IMR-90 (cell line): ENCODE measurements at regions not wholly inside any gene's neighbourhood (a gene's known extent, or its start where the extent isn't known, plus 50 kb on each side); places are given as distances from the start of the nearest gene placed in this dataset.

Experiments used
- ATAC-seq: fragments of 200-7000 bp; cut with Tn5 transposase; 2 replicates; pipeline ENCODE4 v1.9.1; 2020; ENCODE audit warnings: low read depth, mild to moderate bottlenecking, moderate library complexity
- BruUV-seq: library from RNA; stranded (reverse); fragments of 400-500 nt; replicated peaks from 2 replicates; lab custom pipeline; 2021; lab: Mats Ljungman, UMichigan
- CTCF ChIA-PET: fragments of 300-600 bp; formaldehyde crosslinking; extraction: SDS; loops from one replicate; lab custom pipeline; 2021; ENCODE audit warnings: antibody characterized with exemption; lab: Yijun Ruan, JAX
- POLR2A ChIA-PET: fragments of 300-600 bp; sonication (Branson Sonifier 250); formaldehyde crosslinking; loops from one replicate; lab custom pipeline; 2022; ENCODE audit warnings: antibody characterized with exemption; ENCODE audit not compliant: unreplicated experiment; lab: Charles Lee
- DNase-seq: peaks from one replicate; pipeline ENCODE4 v3.0.0; 2013
- H2AFZ ChIP-seq: replicated peaks from 2 replicates; pipeline ENCODE3; 2013; ENCODE audit warnings: low read length, mild to moderate bottlenecking; ENCODE audit not compliant: poor library complexity
- H2AK5ac ChIP-seq: 2 replicates; pipeline ENCODE4 v1.6.1; 2013; ENCODE audit warnings: low read depth, low read length, inconsistent platforms
- H2AK9ac ChIP-seq: replicated peaks from 2 replicates; pipeline ENCODE3; 2013; ENCODE audit warnings: mild to moderate bottlenecking, low read depth, low read length, moderate library complexity; ENCODE audit not compliant: poor library complexity
- H2BK120ac ChIP-seq: 2 replicates; pipeline ENCODE4 v1.6.1; 2013; ENCODE audit warnings: low read depth, low read length, inconsistent platforms
- H2BK15ac ChIP-seq: 3 replicates; pipeline ENCODE4 v1.6.1; 2013; ENCODE audit warnings: low read depth, low read length, inconsistent platforms
- H2BK20ac ChIP-seq: 2 replicates; pipeline ENCODE4 v1.6.1; 2013; ENCODE audit warnings: low read depth, mild to moderate bottlenecking, inconsistent platforms, low read length, moderate library complexity
- H2BK5ac ChIP-seq: 2 replicates; pipeline ENCODE4 v1.6.1; 2013; ENCODE audit warnings: mild to moderate bottlenecking, low read depth, low read length, inconsistent platforms; ENCODE audit not compliant: poor library complexity, severe bottlenecking
- H3K14ac ChIP-seq: replicated peaks from 2 replicates; pipeline ENCODE4 v1.6.1; 2013; ENCODE audit warnings: low read depth, low read length, inconsistent platforms
- H3K18ac ChIP-seq: 2 replicates; pipeline ENCODE4 v1.6.1; 2013; ENCODE audit warnings: low read depth, low read length, control low read depth
- H3K23ac ChIP-seq: 2 replicates; pipeline ENCODE4 v1.6.1; 2013; ENCODE audit warnings: low read depth, low read length, inconsistent platforms
- H3K27ac ChIP-seq: 2 replicates; pipeline ENCODE4 v1.5.1; 2013; ENCODE audit warnings: mild to moderate bottlenecking, control low read depth, low read length; ENCODE audit not compliant: insufficient read depth
- H3K27me3 ChIP-seq: 2 replicates; pipeline ENCODE4 v1.6.1; 2013; ENCODE audit warnings: low read length; ENCODE audit not compliant: control insufficient read depth, insufficient read depth
- H3K36me3 ChIP-seq: 2 replicates; pipeline ENCODE4 v1.6.1; 2013; ENCODE audit warnings: low read length, mixed read lengths; ENCODE audit not compliant: control insufficient read depth, insufficient read depth
- H3K4ac ChIP-seq: 2 replicates; pipeline ENCODE4 v1.6.1; 2013; ENCODE audit warnings: low read depth, low read length, inconsistent platforms
- H3K4me1 ChIP-seq: 2 replicates; pipeline ENCODE4 v1.6.1; 2013; ENCODE audit warnings: low read length, mixed read lengths; ENCODE audit not compliant: control insufficient read depth, insufficient read depth
- H3K4me2 ChIP-seq: 2 replicates; pipeline ENCODE4 v1.6.1; 2013; ENCODE audit warnings: low read depth, mild to moderate bottlenecking, control low read depth, low read length, moderate library complexity
- H3K4me3 ChIP-seq: 2 replicates; pipeline ENCODE4 v1.5.1; 2013; ENCODE audit warnings: low read depth, mild to moderate bottlenecking, control low read depth, low read length, moderate library complexity; ENCODE audit not compliant: insufficient read depth
- H3K56ac ChIP-seq: 2 replicates; pipeline ENCODE4 v1.6.1; 2013; ENCODE audit warnings: low read length, inconsistent platforms; ENCODE audit not compliant: insufficient read depth; ENCODE audit errors: extremely low read depth
- H3K79me1 ChIP-seq, 2 experiments: 2 replicates each; pipeline ENCODE4 v1.6.1; 2013; ENCODE audit warnings: low read length in 2 of 2, inconsistent platforms in 1 of 2, low read depth in 1 of 2
- H3K9ac ChIP-seq: 2 replicates; pipeline ENCODE4 v1.6.1; 2013; ENCODE audit warnings: low read depth, low read length, control low read depth
- H3K9me1 ChIP-seq: 2 replicates; pipeline ENCODE4 v1.6.1; 2013; ENCODE audit warnings: low read length, inconsistent platforms; ENCODE audit not compliant: insufficient read depth
- H3K9me3 ChIP-seq: 2 replicates; pipeline ENCODE4 v1.6.1; 2013; ENCODE audit warnings: low read length; ENCODE audit not compliant: control insufficient read depth, insufficient read depth
- H4K20me1 ChIP-seq: 2 replicates; pipeline ENCODE4 v1.6.1; 2013; ENCODE audit warnings: low read length, inconsistent platforms; ENCODE audit not compliant: insufficient read depth
- H4K5ac ChIP-seq: 2 replicates; pipeline ENCODE4 v1.6.1; 2013; ENCODE audit warnings: mild to moderate bottlenecking, low read depth, low read length, control low read depth
- H4K8ac ChIP-seq, 2 experiments: 2 replicates each; pipeline ENCODE4 v1.6.1; 2013; ENCODE audit warnings: low read depth in 2 of 2, low read length in 2 of 2, control low read depth in 1 of 2, inconsistent platforms in 1 of 2
- H4K91ac ChIP-seq: 2 replicates; pipeline ENCODE4 v1.6.1; 2013; ENCODE audit warnings: low read depth, low read length, inconsistent platforms; ENCODE audit not compliant: insufficient read depth
- BHLHE40 ChIP-seq: fragments of 150-350 bp; IDR thresholded peaks from 2 replicates; pipeline ENCODE4 v1.6.1; 2016; ENCODE audit warnings: mild to moderate bottlenecking, low read depth, low read length
- CEBPB ChIP-seq: IDR thresholded peaks from 2 replicates; pipeline ENCODE4 v1.6.1; 2012; ENCODE audit warnings: low read depth, low read length, improper control_type of control experiment
- CHD1 ChIP-seq: IDR thresholded peaks from 2 replicates; pipeline ENCODE4 v1.6.1; 2012; ENCODE audit warnings: low read depth, low read length, improper control_type of control experiment
- FOS ChIP-seq: fragments of 150-350 bp; IDR thresholded peaks from 2 replicates; pipeline ENCODE4 v1.6.1; 2016; ENCODE audit warnings: low read depth, low read length
- MAFK ChIP-seq: IDR thresholded peaks from 2 replicates; pipeline ENCODE4 v1.6.1; 2012; ENCODE audit warnings: low read depth, low read length, improper control_type of control experiment
- MAZ ChIP-seq: IDR thresholded peaks from 2 replicates; pipeline ENCODE4 v1.6.1; 2012; ENCODE audit warnings: low read depth, mild to moderate bottlenecking, low read length, improper control_type of control experiment, moderate library complexity, borderline replicate concordance
- MXI1 ChIP-seq: IDR thresholded peaks from 2 replicates; pipeline ENCODE4 v1.6.1; 2012; ENCODE audit warnings: low read depth, mild to moderate bottlenecking, low read length, moderate library complexity, borderline replicate concordance
- NFE2L2 ChIP-seq: fragments of 150-350 bp; IDR thresholded peaks from 2 replicates; pipeline ENCODE4 v1.6.1; 2016; ENCODE audit warnings: low read depth, mild to moderate bottlenecking, low read length
- POLR2A ChIP-seq: IDR thresholded peaks from 2 replicates; pipeline ENCODE4 v1.6.1; 2012; ENCODE audit warnings: mild to moderate bottlenecking, low read depth, low read length
- RAD21 ChIP-seq: IDR thresholded peaks from 2 replicates; pipeline ENCODE4 v1.6.1; 2012; ENCODE audit warnings: low read length, improper control_type of control experiment
- RCOR1 ChIP-seq: IDR thresholded peaks from 2 replicates; pipeline ENCODE4 v1.6.1; 2012; ENCODE audit warnings: mild to moderate bottlenecking, low read length, improper control_type of control experiment; ENCODE audit not compliant: insufficient replicate concordance
- RFX5 ChIP-seq: IDR thresholded peaks from 2 replicates; pipeline ENCODE4 v1.8.0; 2012; ENCODE audit warnings: low read depth, mild to moderate bottlenecking, low read length, moderate library complexity
- SMC3 ChIP-seq: fragments of 150-350 bp; IDR thresholded peaks from 2 replicates; pipeline ENCODE4 v1.6.1; 2016; ENCODE audit warnings: low read depth, mild to moderate bottlenecking, antibody characterized with exemption, low read length, moderate library complexity
- WGBS, 2 experiments: methylation state at CpG; one replicate each; pipeline versions ENCODE4 v1.1.5 to v1.1.7; 2013; ENCODE audit warnings: missing lambda C conversion rate in 2 of 2; ENCODE audit not compliant: insufficient read length in 1 of 2; ENCODE audit errors: extremely low coverage in 2 of 2; 5-methylcytosine and 5-hydroxymethylcytosine counted together
- dilution Hi-C: fragments of 300-500 bp; cut with HindIII; formaldehyde crosslinking; loops from one replicate; pipeline ENCODE4 v1.14.3; 2018; ENCODE audit warnings: low sequenced_read_pairs; ENCODE audit not compliant: unreplicated experiment
- in situ Hi-C: fragments of 300-500 bp; cut with MboI; formaldehyde crosslinking; loops from 3 replicates; pipeline ENCODE4 v1.14.3; 2019; ENCODE audit warnings: low sequenced_read_pairs, inconsistent platforms, mixed read lengths
- intact Hi-C: fragments of 100-400 bp; cut with micrococcal nuclease; formaldehyde crosslinking; loops from 2 replicates; pipeline ENCODE4 v1.10.0; 2022
- TF ChIP-seq, protein P1 (sequence below): conservative IDR thresholded peaks from 2 replicates; pipeline ENCODE4 v1.5.1; 2012; ENCODE audit warnings: mild to moderate bottlenecking, low read depth, low read length, improper control_type of control experiment
- TF ChIP-seq, protein P2 (sequence below): fragments of 150-350 bp; IDR thresholded peaks from 2 replicates; pipeline ENCODE4 v1.6.1; 2016; ENCODE audit warnings: low read depth, mild to moderate bottlenecking, low read length, moderate library complexity, borderline replicate concordance
- TF ChIP-seq, protein P3 (sequence below): fragments of 150-350 bp; IDR thresholded peaks from 2 replicates; pipeline ENCODE4 v1.6.1; 2017; ENCODE audit warnings: mild to moderate bottlenecking, antibody characterized with exemption, low read length, low read depth

DNA sequence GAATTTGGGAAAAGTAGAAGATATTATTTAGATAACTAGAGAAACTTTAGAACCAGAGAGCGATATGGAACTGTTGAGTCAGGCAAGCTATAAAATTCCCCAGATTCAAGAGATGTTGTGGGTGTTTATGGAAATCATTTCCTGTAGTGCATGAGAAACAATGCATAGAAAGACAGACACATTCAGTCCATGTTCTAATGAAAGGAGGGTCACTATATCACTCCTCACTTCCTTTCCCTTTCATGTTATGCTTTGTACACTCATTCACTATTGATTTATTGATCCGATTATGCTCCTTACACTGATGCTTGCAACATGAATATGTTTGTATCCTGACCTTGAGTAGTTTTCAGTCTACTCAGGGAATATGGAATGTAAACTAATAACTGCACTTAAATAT is 1459.9 kb upstream of the ALCAM start:
- no peak overlapping the region for H3K4ac ChIP-seq
- no peak for ATAC-seq
- H3K27ac ChIP-seq = no peak overlapping the region
- dilution Hi-C loops (no loop called here), intact Hi-C loops (no loop called here), in situ Hi-C loops (no loop called here)
- H3K14ac ChIP-seq = no peak overlapping the region
- no peaks in the 10 kb centered on the region for H3K79me1 ChIP-seq
- no peak overlapping the region for H2BK20ac ChIP-seq
- H2BK15ac ChIP-seq = no peak overlapping the region
- H3K18ac ChIP-seq = no peak overlapping the region
- no peak overlapping the region for H4K5ac ChIP-seq
- H3K4me2 ChIP-seq = no peak overlapping the region
- H4K8ac ChIP-seq = no peak overlapping the region
- ChIA-PET CTCF (interaction anchor here (0.8 kb wide), 1 partner anchor 12 kb away, joined by 3 read pairs; no protein-coding TSS in a partner anchor), POLR2A (no interaction called here)
- H2AK9ac ChIP-seq = no peak overlapping the region
- TF ChIP-seq POLR2A (no peak), MXI1 (no peak), BHLHE40 (no peak), SMC3 (no peak), NFE2L2 (no peak), FOS (no peak), CHD1 (no peak), MAFK (no peak), RAD21 (no peak), RCOR1 (no peak), MAZ (no peak), CEBPB (no peak), RFX5 (no peak)
- TF ChIP-seq, protein P1, sequence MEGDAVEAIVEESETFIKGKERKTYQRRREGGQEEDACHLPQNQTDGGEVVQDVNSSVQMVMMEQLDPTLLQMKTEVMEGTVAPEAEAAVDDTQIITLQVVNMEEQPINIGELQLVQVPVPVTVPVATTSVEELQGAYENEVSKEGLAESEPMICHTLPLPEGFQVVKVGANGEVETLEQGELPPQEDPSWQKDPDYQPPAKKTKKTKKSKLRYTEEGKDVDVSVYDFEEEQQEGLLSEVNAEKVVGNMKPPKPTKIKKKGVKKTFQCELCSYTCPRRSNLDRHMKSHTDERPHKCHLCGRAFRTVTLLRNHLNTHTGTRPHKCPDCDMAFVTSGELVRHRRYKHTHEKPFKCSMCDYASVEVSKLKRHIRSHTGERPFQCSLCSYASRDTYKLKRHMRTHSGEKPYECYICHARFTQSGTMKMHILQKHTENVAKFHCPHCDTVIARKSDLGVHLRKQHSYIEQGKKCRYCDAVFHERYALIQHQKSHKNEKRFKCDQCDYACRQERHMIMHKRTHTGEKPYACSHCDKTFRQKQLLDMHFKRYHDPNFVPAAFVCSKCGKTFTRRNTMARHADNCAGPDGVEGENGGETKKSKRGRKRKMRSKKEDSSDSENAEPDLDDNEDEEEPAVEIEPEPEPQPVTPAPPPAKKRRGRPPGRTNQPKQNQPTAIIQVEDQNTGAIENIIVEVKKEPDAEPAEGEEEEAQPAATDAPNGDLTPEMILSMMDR = no peak
- TF ChIP-seq, protein P2, sequence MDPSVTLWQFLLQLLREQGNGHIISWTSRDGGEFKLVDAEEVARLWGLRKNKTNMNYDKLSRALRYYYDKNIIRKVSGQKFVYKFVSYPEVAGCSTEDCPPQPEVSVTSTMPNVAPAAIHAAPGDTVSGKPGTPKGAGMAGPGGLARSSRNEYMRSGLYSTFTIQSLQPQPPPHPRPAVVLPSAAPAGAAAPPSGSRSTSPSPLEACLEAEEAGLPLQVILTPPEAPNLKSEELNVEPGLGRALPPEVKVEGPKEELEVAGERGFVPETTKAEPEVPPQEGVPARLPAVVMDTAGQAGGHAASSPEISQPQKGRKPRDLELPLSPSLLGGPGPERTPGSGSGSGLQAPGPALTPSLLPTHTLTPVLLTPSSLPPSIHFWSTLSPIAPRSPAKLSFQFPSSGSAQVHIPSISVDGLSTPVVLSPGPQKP = no peak
- TF ChIP-seq, protein P3, sequence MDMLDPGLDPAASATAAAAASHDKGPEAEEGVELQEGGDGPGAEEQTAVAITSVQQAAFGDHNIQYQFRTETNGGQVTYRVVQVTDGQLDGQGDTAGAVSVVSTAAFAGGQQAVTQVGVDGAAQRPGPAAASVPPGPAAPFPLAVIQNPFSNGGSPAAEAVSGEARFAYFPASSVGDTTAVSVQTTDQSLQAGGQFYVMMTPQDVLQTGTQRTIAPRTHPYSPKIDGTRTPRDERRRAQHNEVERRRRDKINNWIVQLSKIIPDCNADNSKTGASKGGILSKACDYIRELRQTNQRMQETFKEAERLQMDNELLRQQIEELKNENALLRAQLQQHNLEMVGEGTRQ = no peak
- H3K36me3 ChIP-seq = no peaks in the 10 kb centered on the region
- no TSS peak for BruUV-seq
- no peak overlapping the region for H2BK120ac ChIP-seq
- no peak for DNase-seq
- no peaks in the 10 kb centered on the region for H3K9me3 ChIP-seq
- no peaks in the 10 kb centered on the region for H3K27me3 ChIP-seq
- no peaks in the 10 kb centered on the region for H3K9me1 ChIP-seq
- no peak overlapping the region for H3K9ac ChIP-seq
- H3K4me1 ChIP-seq = no peaks in the 10 kb centered on the region
- H3K56ac ChIP-seq = no peak overlapping the region
- H2AK5ac ChIP-seq = no peak overlapping the region
- H2AFZ ChIP-seq = no peak overlapping the region
- H3K4me3 ChIP-seq = no peak overlapping the region
- H2BK5ac ChIP-seq = no peak overlapping the region
- no peak overlapping the region for H3K23ac ChIP-seq
- no peaks in the 10 kb centered on the region for H4K20me1 ChIP-seq
- no CpG with 5 or more reads among the region's 2 CpGs for WGBS, 2 experiments
- H4K91ac ChIP-seq = no peak overlapping the region
